ENCODE measurements at regions not wholly inside any gene's neighbourhood (a gene's known extent, or its start where the extent isn't known, plus 50 kb on each side); places are given as distances from the start of the nearest gene placed in this dataset.

DNA sequence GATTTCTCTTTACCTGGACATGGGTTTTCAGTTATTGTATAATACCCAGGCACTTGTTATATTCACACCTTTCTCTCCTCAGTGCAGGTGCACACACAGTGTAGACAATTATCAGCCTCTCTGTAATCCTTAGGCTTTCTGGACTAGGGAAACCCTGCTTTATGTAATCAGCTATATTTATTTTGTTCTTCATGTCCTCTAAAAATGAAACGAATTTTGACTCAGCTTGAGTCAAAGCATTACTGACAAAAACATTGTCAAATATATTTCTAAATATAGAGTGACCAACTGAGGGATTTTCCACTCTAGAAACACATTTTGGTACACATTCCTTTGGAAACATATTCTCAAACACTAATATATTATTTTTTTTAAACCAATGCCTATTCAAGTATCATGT, 144.8 kb upstream of the GULP1 start:
- Histone ChIP-seq H3K4me1 (no peaks in the 10 kb centered on the region), H3K4me3 (no peak overlapping the region), H3K9me3 (no peaks in the 10 kb centered on the region), H3K27ac (no peak overlapping the region), H3K27me3 (no peaks in the 10 kb centered on the region), H3K36me3 (no peaks in the 10 kb centered on the region)
- TF ChIP-seq POLR2A (IDR thresholded peaks at IDR 0.05) (no peak), EP300 (IDR thresholded peaks at IDR 0.05; ENCODE audit: low read depth) (no peak), POLR2AphosphoS5 (IDR thresholded peaks at IDR 0.05) (no peak)
- TF ChIP-seq, protein P1, sequence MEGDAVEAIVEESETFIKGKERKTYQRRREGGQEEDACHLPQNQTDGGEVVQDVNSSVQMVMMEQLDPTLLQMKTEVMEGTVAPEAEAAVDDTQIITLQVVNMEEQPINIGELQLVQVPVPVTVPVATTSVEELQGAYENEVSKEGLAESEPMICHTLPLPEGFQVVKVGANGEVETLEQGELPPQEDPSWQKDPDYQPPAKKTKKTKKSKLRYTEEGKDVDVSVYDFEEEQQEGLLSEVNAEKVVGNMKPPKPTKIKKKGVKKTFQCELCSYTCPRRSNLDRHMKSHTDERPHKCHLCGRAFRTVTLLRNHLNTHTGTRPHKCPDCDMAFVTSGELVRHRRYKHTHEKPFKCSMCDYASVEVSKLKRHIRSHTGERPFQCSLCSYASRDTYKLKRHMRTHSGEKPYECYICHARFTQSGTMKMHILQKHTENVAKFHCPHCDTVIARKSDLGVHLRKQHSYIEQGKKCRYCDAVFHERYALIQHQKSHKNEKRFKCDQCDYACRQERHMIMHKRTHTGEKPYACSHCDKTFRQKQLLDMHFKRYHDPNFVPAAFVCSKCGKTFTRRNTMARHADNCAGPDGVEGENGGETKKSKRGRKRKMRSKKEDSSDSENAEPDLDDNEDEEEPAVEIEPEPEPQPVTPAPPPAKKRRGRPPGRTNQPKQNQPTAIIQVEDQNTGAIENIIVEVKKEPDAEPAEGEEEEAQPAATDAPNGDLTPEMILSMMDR (IDR thresholded peaks at IDR 0.05), result no peak
- in situ Hi-C loops (cut with MboI; ENCODE audit: low pct_ligation_motif_present in 1 of 4, low pct_unique_long_range_greater_than_20kb in 1 of 4, low sequenced_read_pairs in 3 of 4), result no loop called here
- no peak for DNase-seq
- WGBS, 2 donors (ENCODE audit: low coverage in 1 of 2), result 13 to 16% methylated on average over 1 of the region's 1 CpG
- intact Hi-C loops (cut with DNase I; ENCODE audit: low total_unique reads), result no loop called here

DNA sequence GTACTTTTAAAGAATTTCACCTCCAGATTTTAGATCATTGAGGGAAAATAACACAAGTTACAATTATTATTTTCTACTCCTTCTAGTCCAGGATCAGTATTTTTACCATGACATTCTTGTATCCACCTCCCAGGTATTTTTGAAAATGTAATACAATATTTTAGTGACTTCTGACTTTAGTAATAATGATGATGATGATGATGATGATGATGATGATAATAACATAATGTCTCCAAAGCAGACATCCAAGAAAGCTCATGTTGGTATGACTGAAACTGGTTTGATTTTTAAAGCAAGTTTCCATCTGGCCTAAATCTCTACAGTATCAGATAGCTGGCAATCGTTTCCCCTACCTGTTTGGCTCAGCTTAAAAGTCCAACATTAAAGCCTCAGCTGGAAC, 140.0 kb upstream of the GULP1 start:
- H3K27me3 ChIP-seq, result no peaks in the 10 kb centered on the region
- DNase-seq, result no peak
- WGBS, 2 donors (ENCODE audit: low coverage in 1 of 2), result 40 to 41% methylated on average over 1 of the region's 1 CpG
- H3K4me3 ChIP-seq, result no peak overlapping the region
- in situ Hi-C loops (cut with MboI; ENCODE audit: low pct_ligation_motif_present in 1 of 4, low pct_unique_long_range_greater_than_20kb in 1 of 4, low sequenced_read_pairs in 3 of 4), result no loop called here
- H3K36me3 ChIP-seq, result no peaks in the 10 kb centered on the region
- no peaks in the 10 kb centered on the region for H3K9me3 ChIP-seq
- no peak overlapping the region for H3K27ac ChIP-seq
- TF ChIP-seq POLR2A (IDR thresholded peaks at IDR 0.05), result no peak
- TF ChIP-seq POLR2AphosphoS5 (IDR thresholded peaks at IDR 0.05), result no peak
- TF ChIP-seq, protein P1 (IDR thresholded peaks at IDR 0.05), result no peak
- TF ChIP-seq EP300 (IDR thresholded peaks at IDR 0.05; ENCODE audit: low read depth), result no peak
- no peaks in the 10 kb centered on the region for H3K4me1 ChIP-seq
- intact Hi-C loops (cut with DNase I; ENCODE audit: low total_unique reads), result no loop called here

DNA sequence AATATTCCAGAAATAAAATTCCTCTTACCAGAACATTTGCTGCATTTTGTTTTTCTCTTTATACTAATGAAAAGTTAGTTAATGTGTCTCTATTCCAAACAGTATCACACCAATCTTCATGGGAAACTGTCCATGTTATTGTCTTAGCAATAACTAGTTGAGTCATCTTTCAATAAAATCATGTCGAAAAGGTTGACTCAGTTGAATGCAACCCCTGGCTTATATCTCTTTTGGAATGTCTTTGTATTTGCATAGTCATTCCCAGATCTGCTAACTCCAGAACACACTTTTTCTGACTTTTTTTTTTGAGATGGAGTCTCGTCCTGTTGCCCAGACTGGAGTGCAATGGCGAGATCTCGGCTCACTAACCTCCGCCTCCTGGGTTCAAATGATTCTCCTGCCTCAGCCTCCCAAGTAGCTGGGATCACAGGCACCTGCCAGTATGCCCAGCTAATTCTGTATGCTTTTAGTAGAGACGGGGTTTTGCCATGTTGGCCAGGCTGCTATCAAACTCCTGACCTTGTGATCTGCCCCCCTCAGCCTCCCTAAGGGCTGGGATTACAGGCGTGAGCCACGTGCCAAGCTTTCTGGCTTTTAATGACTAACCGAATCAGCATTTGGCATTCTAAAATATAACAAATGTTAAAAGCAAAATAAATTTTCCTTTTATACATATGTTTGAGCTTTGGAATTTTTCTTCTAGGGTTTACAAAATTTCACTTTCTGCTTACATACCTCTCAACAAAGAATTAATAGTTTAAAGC, 133.2 kb upstream of the GULP1 start:
- Histone ChIP-seq H3K4me1 (no peaks in the 10 kb centered on the region), H3K4me3 (no peak overlapping the region), H3K9me3 (no peaks in the 10 kb centered on the region), H3K36me3 (no peaks in the 10 kb centered on the region), H3K27ac (no peak overlapping the region), H3K27me3 (no peaks in the 10 kb centered on the region)
- in situ Hi-C loops (cut with MboI; ENCODE audit: low pct_ligation_motif_present in 1 of 4, low pct_unique_long_range_greater_than_20kb in 1 of 4, low sequenced_read_pairs in 3 of 4), result no loop called here
- 59 to 79% methylated on average over 8 to 9 of the region's 9 CpGs for WGBS, 2 donors (ENCODE audit: low coverage in 1 of 2)
- intact Hi-C loops (cut with DNase I; ENCODE audit: low total_unique reads), result no loop called here
- no peak for DNase-seq
- TF ChIP-seq, protein P1 (IDR thresholded peaks at IDR 0.05), result no peak
- TF ChIP-seq EP300 (IDR thresholded peaks at IDR 0.05; ENCODE audit: low read depth) (no peak), POLR2AphosphoS5 (IDR thresholded peaks at IDR 0.05) (no peak), POLR2A (IDR thresholded peaks at IDR 0.05) (no peak)

DNA sequence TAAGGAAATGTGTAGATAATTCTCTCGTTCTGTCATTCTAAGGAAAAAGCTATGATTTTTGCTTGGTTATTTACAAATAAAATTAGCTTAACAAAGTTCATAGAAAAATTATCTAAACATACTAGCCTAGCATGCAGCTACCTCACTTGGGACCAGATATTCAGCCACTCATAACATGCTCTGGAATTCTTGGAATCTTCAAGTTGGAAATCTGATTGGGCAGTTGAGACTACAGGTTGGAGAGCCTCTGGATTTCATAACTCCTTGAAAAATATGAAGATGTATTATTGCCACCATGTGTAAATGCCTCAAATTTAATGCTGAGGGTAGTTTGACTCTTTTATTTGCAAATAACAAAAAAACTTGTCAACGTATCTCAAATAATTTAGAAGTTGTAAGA, 132.2 kb upstream of the GULP1 start:
- TF ChIP-seq EP300 (IDR thresholded peaks at IDR 0.05; ENCODE audit: low read depth), result no peak
- no peak for TF ChIP-seq POLR2A (IDR thresholded peaks at IDR 0.05)
- TF ChIP-seq POLR2AphosphoS5 (IDR thresholded peaks at IDR 0.05), result no peak
- TF ChIP-seq, protein P1 (IDR thresholded peaks at IDR 0.05), result no peak
- H3K36me3 ChIP-seq, result no peaks in the 10 kb centered on the region
- H3K9me3 ChIP-seq, result no peaks in the 10 kb centered on the region
- DNase-seq, result no peak
- no peaks in the 10 kb centered on the region for H3K27me3 ChIP-seq
- no peaks in the 10 kb centered on the region for H3K4me1 ChIP-seq
- H3K4me3 ChIP-seq, result no peak overlapping the region
- 81% methylated on average over 2 of the region's 2 CpGs for WGBS, 2 donors (ENCODE audit: low coverage in 1 of 2)
- H3K27ac ChIP-seq, result no peak overlapping the region
- in situ Hi-C loops (cut with MboI; ENCODE audit: low pct_ligation_motif_present in 1 of 4, low pct_unique_long_range_greater_than_20kb in 1 of 4, low sequenced_read_pairs in 3 of 4), result no loop called here
- intact Hi-C loops (cut with DNase I; ENCODE audit: low total_unique reads), result no loop called here
